Aorta (tissue), 5 donors: ENCODE measurements at regions not wholly inside any gene's neighbourhood (a gene's known extent, or its start where the extent isn't known, plus 50 kb on each side); places are given as distances from the start of the nearest gene placed in this dataset.
A peak's percentile ranks its signal among the peaks of the same experiment; 100 is the strongest.
"Not testable (repeated sequence)": the region's sequence is repeated elsewhere in the genome, so short reads cannot be mapped to it uniquely, and the experiment has no call there.

Experiments used
- ATAC-seq: fragments of 200-7000 bp; cut with Tn5 transposase; one replicate; pipeline ENCODE4 v1.9.1; 2022; ENCODE audit warnings: moderate library complexity; ENCODE audit not compliant: low FRiP score
- DNase-seq, 2 donors: peaks; one replicate each; pipeline ENCODE4 v3.0.0-alpha.2; 2020
- H3K27ac ChIP-seq, 2 donors: one replicate each; pipeline ENCODE4 v1.5.1; 2013; ENCODE audit warnings: low read length in 2 of 2, mild to moderate bottlenecking in 2 of 2, moderate library complexity in 2 of 2, control low read depth in 1 of 2, inconsistent platforms in 1 of 2, low read depth in 1 of 2
- H3K27me3 ChIP-seq, 2 donors: one replicate each; pipeline ENCODE4 v1.6.1; 2013; ENCODE audit warnings: control low read depth in 1 of 2, low read length in 1 of 2, mild to moderate bottlenecking in 1 of 2, moderate library complexity in 1 of 2; ENCODE audit not compliant: insufficient read depth in 2 of 2, control insufficient read depth in 1 of 2
- H3K36me3 ChIP-seq, 2 donors: one replicate each; pipeline ENCODE4 v1.6.1; 2013; ENCODE audit warnings: control low read depth in 1 of 2, low read length in 1 of 2, mild to moderate bottlenecking in 1 of 2; ENCODE audit not compliant: insufficient read depth in 2 of 2, control insufficient read depth in 1 of 2
- H3K4me1 ChIP-seq, 2 donors: one replicate each; pipeline ENCODE4 v1.6.1; 2013; ENCODE audit warnings: low read length in 2 of 2, control low read depth in 1 of 2, mild to moderate bottlenecking in 1 of 2, moderate library complexity in 1 of 2; ENCODE audit not compliant: insufficient read depth in 2 of 2, control insufficient read depth in 1 of 2
- H3K4me3 ChIP-seq, 2 donors: one replicate each; pipeline ENCODE4 v1.5.1; 2013; ENCODE audit warnings: low read length in 2 of 2, control low read depth in 1 of 2, mild to moderate bottlenecking in 1 of 2
- H3K9me3 ChIP-seq: one replicate; pipeline ENCODE4 v1.6.1; 2013; ENCODE audit warnings: mild to moderate bottlenecking, low read length; ENCODE audit not compliant: control insufficient read depth
- WGBS, 2 donors: extraction: QIAGEN DNeasy Blood & Tissue Kit; methylation state at CpG; one replicate each; pipeline ENCODE4 v1.1.7; 2013; 5-methylcytosine and 5-hydroxymethylcytosine counted together
- intact Hi-C, 2 donors: fragments of 100-400 bp; cut with DNase I; formaldehyde crosslinking; loops; one replicate each; pipeline versions ENCODE4 v1.14.2 to v1.15.0; 2022
- donor health status: healthy with polysubstance abuse.
- donor health status: Bipolar disorder and iron deficiency.
- donor health status: DM: no; HTN: no; CAD: no.
- donor health status: DM: no; HTN: no; CAD: no.
- donor health status: DM: yes; HTN: yes; CAD: no.

- no peaks in the 10 kb centered on the region for H3K4me1 ChIP-seq
- H3K27ac ChIP-seq = no peak overlapping the region
- no peaks in the 10 kb centered on the region for H3K27me3 ChIP-seq
- no peaks in the 10 kb centered on the region for H3K9me3 ChIP-seq
- no peak for DNase-seq
- no peak for ATAC-seq
- 91% methylated on average over 1 of the region's 1 CpG for WGBS, 2 donors
- no peak overlapping the region for H3K4me3 ChIP-seq
- no peaks in the 10 kb centered on the region for H3K36me3 ChIP-seq
- intact Hi-C loops = no loop called here
Measured at GRCh38 chr4:188727746-188728145, 588.5 kb downstream of the TRIML1 start.

- WGBS, 2 donors = 0 to 1% methylated on average over 1 of the region's 1 CpG
- intact Hi-C loops = no loop called here
Measured at GRCh38 chr4:188728359-188728758, 589.1 kb downstream of the TRIML1 start.

GRCh38 chr4:188732131-188732530 is 592.9 kb downstream of the TRIML1 start:
- no peaks in the 10 kb centered on the region for H3K4me1 ChIP-seq
- WGBS, 2 donors = 80 to 81% methylated on average over 3 of the region's 3 CpGs
- intact Hi-C loops = no loop called here

More at GRCh38 chr4:188728359-188728758, 589.1 kb downstream of the TRIML1 start:
- ATAC-seq (no peak), DNase-seq (no peak)
- Histone ChIP-seq H3K4me3 (no peak overlapping the region), H3K27ac (no peak overlapping the region), H3K9me3 (no peaks in the 10 kb centered on the region), H3K4me1 (no peaks in the 10 kb centered on the region), H3K36me3 (no peaks in the 10 kb centered on the region), H3K27me3 (no peaks in the 10 kb centered on the region)

GRCh38 chr4:188735082-188735481 is 595.8 kb downstream of the TRIML1 start:
- no peak for ATAC-seq

More at GRCh38 chr4:188732131-188732530, 592.9 kb downstream of the TRIML1 start:
- ATAC-seq = no peak
- no peaks in the 10 kb centered on the region for H3K27me3 ChIP-seq
- H3K36me3 ChIP-seq = no peaks in the 10 kb centered on the region
- no peak for DNase-seq
- no peaks in the 10 kb centered on the region for H3K9me3 ChIP-seq
- no peak overlapping the region for H3K4me3 ChIP-seq
- no peak overlapping the region for H3K27ac ChIP-seq

GRCh38 chr4:188737251-188738002 is 598.2 kb downstream of the TRIML1 start:
- intact Hi-C loops = no loop called here
- ATAC-seq (no peak), DNase-seq (no peak)
- no peaks in the 10 kb centered on the region for H3K36me3 ChIP-seq
- H3K27ac ChIP-seq = no peak overlapping the region
- no peaks in the 10 kb centered on the region for H3K9me3 ChIP-seq
- WGBS, 2 donors = 92 to 93% methylated on average over 4 of the region's 4 CpGs
- no peak overlapping the region for H3K4me3 ChIP-seq
- H3K4me1 ChIP-seq = no peaks in the 10 kb centered on the region
- H3K27me3 ChIP-seq = no peaks in the 10 kb centered on the region

More at GRCh38 chr4:188735082-188735481, 595.8 kb downstream of the TRIML1 start:
- no peaks in the 10 kb centered on the region for H3K4me1 ChIP-seq
- H3K27me3 ChIP-seq = no peaks in the 10 kb centered on the region
- H3K9me3 ChIP-seq = no peaks in the 10 kb centered on the region
- intact Hi-C loops = no loop called here
- no peak overlapping the region for H3K4me3 ChIP-seq
- no peak for DNase-seq
- H3K27ac ChIP-seq = no peak overlapping the region
- H3K36me3 ChIP-seq = no peaks in the 10 kb centered on the region
- WGBS, 2 donors = 94 to 96% methylated on average over 14 to 15 of the region's 15 CpGs

GRCh38 chr4:188738290-188738689 is 599.0 kb downstream of the TRIML1 start:
- H3K4me1 ChIP-seq, intact Hi-C loops, H3K36me3 ChIP-seq, DNase-seq, H3K9me3 ChIP-seq, ATAC-seq, H3K27me3 ChIP-seq, H3K27ac ChIP-seq, H3K4me3 ChIP-seq: not testable (repeated sequence)
- 76 to 90% methylated on average over 18 to 24 of the region's 24 CpGs for WGBS, 2 donors

GRCh38 chr4:188740172-188740571 is 600.9 kb downstream of the TRIML1 start:
- H3K9me3 ChIP-seq, H3K27me3 ChIP-seq, H3K27ac ChIP-seq, intact Hi-C loops, H3K36me3 ChIP-seq, ATAC-seq, DNase-seq, H3K4me3 ChIP-seq, H3K4me1 ChIP-seq: not testable (repeated sequence)
- WGBS, 2 donors = 80% methylated on average over 1 of the region's 1 CpG; no CpG with 5 or more reads in 1 of the 2 donors

GRCh38 chr4:188740791-188741190 is 601.5 kb downstream of the TRIML1 start:
- DNase-seq, H3K36me3 ChIP-seq, intact Hi-C loops, H3K27ac ChIP-seq, ATAC-seq, H3K9me3 ChIP-seq, H3K27me3 ChIP-seq, H3K4me3 ChIP-seq, H3K4me1 ChIP-seq: not testable (repeated sequence)
- WGBS, 2 donors = 100% methylated on average over 1 of the region's 1 CpG; no CpG with 5 or more reads in 1 of the 2 donors

- DNase-seq (peak in 1 of 2 donors; percentile 55), ATAC-seq (peak; percentile 36)
- H3K9me3 ChIP-seq = peaks cover 2% of the 10 kb centered on the region
- H3K27ac ChIP-seq = no peak overlapping the region
- H3K27me3 ChIP-seq = no peaks in the 10 kb centered on the region
- no peak overlapping the region for H3K4me3 ChIP-seq
- 88 to 91% methylated on average over 22 of the region's 22 CpGs for WGBS, 2 donors
- H3K36me3 ChIP-seq = no peaks in the 10 kb centered on the region
- no peaks in the 10 kb centered on the region for H3K4me1 ChIP-seq
- intact Hi-C loops = no loop called here
Measured at GRCh38 chr4:188754372-188755002, 615.2 kb downstream of the TRIML1 start.
